ENCODE measurements at regions not wholly inside any gene's neighbourhood (a gene's known extent, or its start where the extent isn't known, plus 50 kb on each side); places are given as distances from the start of the nearest gene placed in this dataset.

DNA sequence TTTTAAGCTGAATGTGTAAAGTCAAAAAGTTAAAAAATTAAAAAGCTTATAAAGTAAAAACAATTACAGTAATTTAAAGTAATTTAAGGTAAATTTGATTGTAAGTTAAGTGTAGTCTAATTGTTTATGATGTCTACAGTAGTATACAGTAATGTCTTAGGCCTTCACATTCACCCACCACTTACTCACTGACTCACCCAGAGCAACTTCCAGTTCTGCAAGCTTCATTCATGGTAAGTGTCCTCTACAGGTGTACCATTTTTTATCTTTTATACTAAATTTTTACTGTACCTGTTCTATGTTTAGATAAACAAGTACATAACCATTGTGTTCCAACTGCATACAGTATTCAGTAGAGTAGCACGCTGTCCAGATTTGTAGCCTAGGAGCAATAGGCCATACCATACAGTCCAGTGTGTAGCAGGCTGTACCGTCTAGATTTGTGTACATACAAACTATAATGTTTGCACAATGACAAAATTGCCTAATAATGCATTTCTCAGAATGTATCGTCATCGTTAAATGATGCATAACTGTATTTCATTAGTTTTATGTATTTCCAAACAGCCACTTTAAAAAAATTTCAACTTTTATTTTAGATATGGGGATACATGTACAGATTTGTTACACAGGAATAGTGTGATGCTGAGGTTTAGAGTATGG lies 319.3 kb downstream of the DYSF start:
- TF ChIP-seq, protein P1, sequence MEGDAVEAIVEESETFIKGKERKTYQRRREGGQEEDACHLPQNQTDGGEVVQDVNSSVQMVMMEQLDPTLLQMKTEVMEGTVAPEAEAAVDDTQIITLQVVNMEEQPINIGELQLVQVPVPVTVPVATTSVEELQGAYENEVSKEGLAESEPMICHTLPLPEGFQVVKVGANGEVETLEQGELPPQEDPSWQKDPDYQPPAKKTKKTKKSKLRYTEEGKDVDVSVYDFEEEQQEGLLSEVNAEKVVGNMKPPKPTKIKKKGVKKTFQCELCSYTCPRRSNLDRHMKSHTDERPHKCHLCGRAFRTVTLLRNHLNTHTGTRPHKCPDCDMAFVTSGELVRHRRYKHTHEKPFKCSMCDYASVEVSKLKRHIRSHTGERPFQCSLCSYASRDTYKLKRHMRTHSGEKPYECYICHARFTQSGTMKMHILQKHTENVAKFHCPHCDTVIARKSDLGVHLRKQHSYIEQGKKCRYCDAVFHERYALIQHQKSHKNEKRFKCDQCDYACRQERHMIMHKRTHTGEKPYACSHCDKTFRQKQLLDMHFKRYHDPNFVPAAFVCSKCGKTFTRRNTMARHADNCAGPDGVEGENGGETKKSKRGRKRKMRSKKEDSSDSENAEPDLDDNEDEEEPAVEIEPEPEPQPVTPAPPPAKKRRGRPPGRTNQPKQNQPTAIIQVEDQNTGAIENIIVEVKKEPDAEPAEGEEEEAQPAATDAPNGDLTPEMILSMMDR (IDR thresholded peaks at IDR 0.05), result no peak
- no peak for TF ChIP-seq POLR2A (IDR thresholded peaks at IDR 0.05)
- intact Hi-C loops (cut with DNase I; ENCODE audit: low total_unique reads), result no loop called here
- 94 to 96% methylated on average over 4 of the region's 4 CpGs for WGBS, 2 donors
- no peak overlapping the region for H3K4me3 ChIP-seq (ENCODE audit: low read depth, poor library complexity, severe bottlenecking)
- no peak for DNase-seq (ENCODE audit: low spot score in 2 of 2)

DNA sequence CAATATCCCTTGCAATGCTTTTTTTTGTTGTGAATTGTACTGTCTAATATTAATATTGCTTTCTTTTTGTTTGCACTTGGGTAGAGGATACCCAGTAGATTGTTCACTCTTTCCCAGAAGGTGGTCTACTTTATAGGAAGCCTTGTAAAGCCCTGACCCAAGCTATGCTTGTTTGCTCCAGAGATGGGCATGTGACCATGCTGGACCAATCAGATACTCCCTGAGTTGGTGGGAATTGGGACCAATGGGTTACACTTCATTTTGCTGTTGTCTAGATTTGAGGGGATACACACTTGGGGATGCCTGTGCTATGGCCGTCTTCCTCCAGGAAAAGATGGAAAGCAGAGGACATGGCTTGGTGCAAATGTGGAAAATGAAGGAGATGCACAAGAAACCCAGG lies 314.3 kb downstream of the DYSF start:
- H3K4me3 ChIP-seq (ENCODE audit: low read depth, poor library complexity, severe bottlenecking), result no peak overlapping the region
- intact Hi-C loops (cut with DNase I; ENCODE audit: low total_unique reads), result no loop called here
- WGBS, 2 donors, result 96 to 100% methylated on average over 1 of the region's 1 CpG
- DNase-seq (ENCODE audit: low spot score in 2 of 2), result no peak
- TF ChIP-seq, protein P1 (IDR thresholded peaks at IDR 0.05), result no peak
- TF ChIP-seq POLR2A (IDR thresholded peaks at IDR 0.05), result no peak

DNA sequence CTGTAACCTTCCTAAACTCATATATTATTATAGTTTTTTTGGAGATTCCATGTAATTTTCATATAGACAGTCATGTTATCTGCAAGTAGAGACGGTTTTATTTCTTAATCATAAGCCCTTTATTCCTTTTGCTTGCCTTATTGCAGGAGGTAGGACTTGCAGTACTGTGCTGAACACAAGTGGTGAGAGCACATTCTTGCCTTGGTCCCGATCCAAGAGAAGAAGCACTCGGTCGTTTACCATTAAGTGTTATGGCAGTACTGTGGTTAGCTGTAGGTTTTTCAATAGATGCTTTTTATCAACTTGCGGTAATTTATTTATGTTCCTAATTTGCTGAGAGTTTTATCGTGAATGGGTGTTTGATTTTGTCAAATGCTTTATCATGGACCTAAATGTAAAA lies 305.7 kb downstream of the DYSF start:
- H3K4me3 ChIP-seq (ENCODE audit: low read depth, poor library complexity, severe bottlenecking), result no peak overlapping the region
- WGBS, 2 donors, result 68 to 70% methylated on average over 6 of the region's 6 CpGs
- intact Hi-C loops (cut with DNase I; ENCODE audit: low total_unique reads), result no loop called here
- DNase-seq (ENCODE audit: low spot score in 2 of 2), result no peak
- TF ChIP-seq, protein P1 (IDR thresholded peaks at IDR 0.05), result no peak
- no peak for TF ChIP-seq POLR2A (IDR thresholded peaks at IDR 0.05)

DNA sequence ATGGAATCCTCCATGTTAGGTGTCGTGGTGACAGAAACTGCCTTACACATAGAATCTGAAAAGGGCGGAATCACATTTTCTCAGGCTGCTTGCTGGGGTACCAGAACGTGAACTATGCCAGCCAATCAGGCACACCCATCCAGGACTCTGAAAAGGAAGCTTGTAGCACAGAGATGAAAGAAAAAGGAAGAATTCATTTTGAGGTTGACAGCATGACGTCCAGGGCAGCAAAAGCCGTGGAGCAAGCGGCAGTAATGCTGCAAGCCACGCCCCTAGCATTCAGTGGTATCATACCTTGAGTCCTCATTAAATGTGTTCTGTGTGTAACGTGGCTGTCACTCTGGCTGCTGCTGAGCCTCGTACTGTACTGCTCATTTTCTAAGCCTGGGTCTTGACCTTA lies 304.0 kb downstream of the DYSF start:
- intact Hi-C loops (cut with DNase I; ENCODE audit: low total_unique reads), result no loop called here
- no peak for TF ChIP-seq POLR2A (IDR thresholded peaks at IDR 0.05)
- TF ChIP-seq, protein P1 (IDR thresholded peaks at IDR 0.05), result no peak
- H3K4me3 ChIP-seq (ENCODE audit: low read depth, poor library complexity, severe bottlenecking), result no peak overlapping the region
- WGBS, 2 donors, result 73 to 75% methylated on average over 9 of the region's 9 CpGs
- DNase-seq (ENCODE audit: low spot score in 2 of 2), result no peak

DNA sequence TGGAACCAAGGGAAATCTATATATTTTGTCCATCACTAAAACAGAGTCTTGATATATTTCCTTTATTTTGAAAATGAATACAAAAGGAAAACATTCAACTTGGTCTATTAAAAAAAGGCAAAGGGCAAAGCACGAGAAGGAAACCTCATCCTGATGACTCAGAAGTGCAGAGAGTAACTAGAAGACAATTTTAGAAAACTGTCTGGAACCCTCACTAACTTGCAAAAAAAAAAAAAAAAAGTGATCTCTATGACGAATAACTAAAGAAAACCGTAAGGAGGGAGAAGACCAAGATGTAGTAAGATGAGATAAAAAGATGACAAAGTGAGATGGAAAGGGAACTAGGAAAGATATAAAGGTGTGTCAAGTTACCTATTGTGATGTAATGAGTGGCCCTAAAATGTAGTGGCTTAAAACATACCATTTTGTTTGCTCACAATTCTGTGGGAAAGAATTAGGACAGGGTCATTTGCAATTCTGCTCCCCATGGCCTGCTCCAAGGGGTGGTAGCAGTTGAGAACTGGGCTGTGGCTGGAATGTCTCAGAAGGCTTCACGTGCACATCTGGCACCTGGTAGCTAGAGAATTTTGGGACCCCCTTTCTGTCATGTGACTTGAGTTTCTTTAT lies 303.0 kb downstream of the DYSF start:
- no peak for TF ChIP-seq POLR2A (IDR thresholded peaks at IDR 0.05)
- TF ChIP-seq, protein P1 (IDR thresholded peaks at IDR 0.05), result no peak
- 72 to 73% methylated on average over 4 of the region's 4 CpGs for whole genome bisulfite sequencing, 2 donors
- no peak for DNase-seq (ENCODE audit: low spot score in 2 of 2)
- intact Hi-C loops (cut with DNase I; ENCODE audit: low total_unique reads), result no loop called here
- H3K4me3 ChIP-seq (ENCODE audit: low read depth, poor library complexity, severe bottlenecking), result no peak overlapping the region

DNA sequence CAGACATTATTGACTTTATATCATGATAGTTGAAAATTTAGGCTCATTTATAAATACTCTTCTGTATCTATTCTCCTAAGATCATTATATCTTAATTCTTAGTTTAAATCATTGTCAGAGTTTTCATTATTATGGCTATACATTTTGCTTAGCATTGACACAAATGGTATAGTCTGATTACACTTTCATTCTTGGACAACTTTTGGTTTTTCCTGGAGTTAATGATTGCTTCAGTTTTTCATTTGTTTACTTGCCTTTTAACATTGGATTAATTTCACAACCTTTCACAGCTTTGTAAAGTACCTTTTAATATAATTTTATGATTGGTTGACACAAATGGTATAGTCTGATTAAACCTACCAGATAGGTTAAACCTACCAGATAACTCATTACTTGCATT lies 298.2 kb downstream of the DYSF start:
- H3K4me3 ChIP-seq (ENCODE audit: low read depth, poor library complexity, severe bottlenecking), result no peak overlapping the region
- intact Hi-C loops (cut with DNase I; ENCODE audit: low total_unique reads), result no loop called here
- no peak for DNase-seq (ENCODE audit: low spot score in 2 of 2)
- TF ChIP-seq POLR2A (IDR thresholded peaks at IDR 0.05), result no peak
- TF ChIP-seq, protein P1 (IDR thresholded peaks at IDR 0.05), result no peak
